Embryonic facial prominence (tissue), 1 donor: ENCODE measurements at regions not wholly inside any gene's neighbourhood (a gene's known extent, or its start where the extent isn't known, plus 50 kb on each side); places are given as distances from the start of the nearest gene placed in this dataset.

ENCODE experiments used
- DNase-seq: peaks from one replicate; pipeline ENCODE4 v3.0.0-alpha.2; 2016; ENCODE audit errors: extremely low spot score

GRCh38 chr10:77710759-77711682 is 73.4 kb upstream of the KCNMA1 start:
- DNase-seq: peak; percentile 57

GRCh38 chr10:77710081-77710551 is 72.5 kb upstream of the KCNMA1 start:
- no peak for DNase-seq

GRCh38 chr10:77707570-77707969 is 70.0 kb upstream of the KCNMA1 start:
- no peak for DNase-seq

- no peak for DNase-seq
Observed at GRCh38 chr10:77702166-77702565, 64.6 kb upstream of the KCNMA1 start.

- no peak for DNase-seq
Observed at GRCh38 chr10:77700086-77700485, 62.5 kb upstream of the KCNMA1 start.

- DNase-seq: no peak
Observed at GRCh38 chr10:77699080-77699645, 61.6 kb upstream of the KCNMA1 start.

GRCh38 chr10:77698267-77698931 is 60.8 kb upstream of the KCNMA1 start:
- DNase-seq: no peak

- no peak for DNase-seq
Observed at GRCh38 chr10:77696584-77696983, 59.0 kb upstream of the KCNMA1 start.

- DNase-seq: no peak
Observed at GRCh38 chr10:77695186-77695585, 57.6 kb upstream of the KCNMA1 start.

GRCh38 chr10:77692782-77693181 is 55.2 kb upstream of the KCNMA1 start:
- no peak for DNase-seq

GRCh38 chr10:77689339-77689738 is 51.7 kb upstream of the KCNMA1 start:
- no peak for DNase-seq

- no peak for DNase-seq
Observed at GRCh38 chr10:77687621-77688020, 50.0 kb upstream of the KCNMA1 start.
